Mesendoderm (in vitro differentiated cells): ENCODE measurements at regions not wholly inside any gene's neighbourhood (a gene's known extent, or its start where the extent isn't known, plus 50 kb on each side); places are given as distances from the start of the nearest gene placed in this dataset.

Experiments
- DNase-seq: peaks from one replicate; pipeline ENCODE4 v3.0.0; 2013
- H2AK5ac ChIP-seq: 2 replicates; pipeline ENCODE4 v1.6.1; 2013; ENCODE audit warnings: low read length, inconsistent platforms
- H2BK120ac ChIP-seq: 2 replicates; pipeline ENCODE4 v1.6.1; 2013; ENCODE audit warnings: low read depth, mild to moderate bottlenecking, low read length, moderate library complexity, mixed read lengths
- H2BK15ac ChIP-seq: replicated peaks from 2 replicates; pipeline ENCODE4 v1.6.1; 2013; ENCODE audit warnings: low read depth, mild to moderate bottlenecking, moderate library complexity
- H2BK5ac ChIP-seq: 2 replicates; pipeline ENCODE4 v1.6.1; 2013; ENCODE audit warnings: low read length, inconsistent platforms
- H3K18ac ChIP-seq: 2 replicates; pipeline ENCODE4 v1.6.1; 2013; ENCODE audit warnings: mild to moderate bottlenecking, low read length, mixed read lengths
- H3K23ac ChIP-seq: one replicate; pipeline ENCODE4 v1.6.1; 2013; ENCODE audit warnings: low read length
- H3K27ac ChIP-seq: 2 replicates; pipeline ENCODE4 v1.5.1; 2013; ENCODE audit warnings: low read depth, mild to moderate bottlenecking, inconsistent platforms, low read length, moderate library complexity
- H3K27me3 ChIP-seq: 2 replicates; pipeline ENCODE4 v1.6.1; 2013; ENCODE audit warnings: low read length, control low read depth, mild to moderate bottlenecking, inconsistent platforms; ENCODE audit not compliant: insufficient read depth, poor library complexity
- H3K36me3 ChIP-seq: 2 replicates; pipeline ENCODE4 v1.6.1; 2013; ENCODE audit warnings: low read length, inconsistent platforms; ENCODE audit not compliant: control insufficient read depth, insufficient read depth
- H3K4ac ChIP-seq: one replicate; pipeline ENCODE4 v1.6.1; 2013; ENCODE audit warnings: low read depth, mild to moderate bottlenecking, low read length, moderate library complexity
- H3K4me1 ChIP-seq: 2 replicates; pipeline ENCODE4 v1.6.1; 2013; ENCODE audit warnings: low read depth, low read length, inconsistent platforms; ENCODE audit not compliant: control insufficient read depth
- H3K4me2 ChIP-seq: 2 replicates; pipeline ENCODE4 v1.6.1; 2013; ENCODE audit warnings: low read length
- H3K4me3 ChIP-seq: 2 replicates; pipeline ENCODE4 v1.5.1; 2013; ENCODE audit warnings: mild to moderate bottlenecking, low read length
- H3K56ac ChIP-seq: one replicate; pipeline ENCODE4 v1.6.1; 2013; ENCODE audit warnings: low read length
- H3K79me1 ChIP-seq: 2 replicates; pipeline ENCODE4 v1.6.1; 2013; ENCODE audit warnings: low read length, inconsistent platforms
- H3K79me2 ChIP-seq: 2 replicates; pipeline ENCODE4 v1.6.1; 2013; ENCODE audit warnings: mild to moderate bottlenecking, low read length; ENCODE audit not compliant: control insufficient read depth, insufficient read depth
- H3K9ac ChIP-seq: 2 replicates; pipeline ENCODE4 v1.6.1; 2013; ENCODE audit warnings: low read length, inconsistent platforms
- H4K5ac ChIP-seq: one replicate; pipeline ENCODE4 v1.6.1; 2013; ENCODE audit warnings: low read length
- H4K8ac ChIP-seq: one replicate; pipeline ENCODE4 v1.6.1; 2013; ENCODE audit warnings: low read depth, mild to moderate bottlenecking, control low read depth, low read length, moderate library complexity
- WGBS: extraction: QIAGEN DNeasy Blood & Tissue Kit; methylation state at CpG from one replicate; pipeline ENCODE4 v1.1.7; 2013; ENCODE audit warnings: low lambda C conversion rate, missing lambda C conversion rate; ENCODE audit not compliant: insufficient coverage; ENCODE audit errors: extremely low coverage; 5-methylcytosine and 5-hydroxymethylcytosine counted together

DNA sequence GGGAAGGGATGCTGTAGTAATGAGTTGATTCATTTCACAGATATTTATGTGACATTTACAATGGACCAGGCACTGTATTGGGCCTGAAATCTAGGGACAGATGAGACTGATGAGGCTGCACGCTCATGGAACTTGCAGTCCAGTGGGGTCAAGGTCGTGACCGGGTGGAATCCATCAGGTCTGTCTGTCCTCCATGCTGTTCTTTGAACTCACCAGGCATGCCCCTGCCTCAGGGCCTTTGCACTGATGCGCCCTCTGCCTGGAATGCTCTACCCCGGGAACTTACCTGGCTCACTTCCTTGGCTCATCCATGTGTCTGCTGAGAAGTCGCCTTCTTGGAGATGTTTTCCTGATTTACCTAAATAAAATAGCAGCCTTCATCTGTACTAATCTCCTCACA, 200.1 kb downstream of the VRK1 start:
- Histone ChIP-seq H3K79me1 (no peaks in the 10 kb centered on the region), H4K5ac (no peak overlapping the region), H2BK15ac (no peak overlapping the region), H3K27ac (no peak overlapping the region), H2AK5ac (no peak overlapping the region), H3K9ac (no peak overlapping the region), H2BK120ac (no peak overlapping the region), H3K4me2 (no peak overlapping the region), H3K4me3 (no peak overlapping the region), H3K27me3 (no peaks in the 10 kb centered on the region), H3K36me3 (no peaks in the 10 kb centered on the region), H3K18ac (no peak overlapping the region), H3K23ac (no peak overlapping the region), H3K4me1 (no peaks in the 10 kb centered on the region), H3K4ac (no peak overlapping the region), H3K56ac (no peak overlapping the region), H2BK5ac (no peak overlapping the region), H3K79me2 (no peaks in the 10 kb centered on the region), H4K8ac (no peak overlapping the region)
- no CpG with 5 or more reads among the region's 6 CpGs for WGBS
- DNase-seq = no peak

DNA sequence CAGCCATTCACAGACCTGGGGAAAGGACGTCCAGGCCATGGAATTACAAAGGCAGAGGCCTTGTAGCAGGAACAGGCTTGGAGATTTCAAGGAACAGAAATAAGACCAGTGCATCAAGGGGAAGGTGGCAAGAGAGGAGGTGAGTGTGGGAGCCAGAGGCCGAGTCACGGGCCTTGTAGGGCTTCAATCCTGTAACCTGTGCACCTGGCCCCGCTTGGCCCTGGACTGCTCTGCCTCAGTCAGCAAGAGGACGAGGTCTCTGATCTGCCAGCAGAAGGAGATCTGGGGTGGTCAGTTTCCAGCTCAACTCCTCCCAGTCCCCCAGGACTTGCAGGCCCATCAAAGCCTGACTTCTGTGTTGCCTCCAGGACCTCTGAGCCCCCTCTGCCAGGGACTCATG, 200.8 kb downstream of the VRK1 start:
- Histone ChIP-seq H3K79me1 (no peaks in the 10 kb centered on the region), H3K36me3 (no peaks in the 10 kb centered on the region), H3K27me3 (no peaks in the 10 kb centered on the region), H4K8ac (no peak overlapping the region), H2BK120ac (no peak overlapping the region), H3K4ac (no peak overlapping the region), H2BK5ac (no peak overlapping the region), H2BK15ac (no peak overlapping the region), H3K18ac (no peak overlapping the region), H3K4me3 (no peak overlapping the region), H3K9ac (no peak overlapping the region), H3K79me2 (no peaks in the 10 kb centered on the region), H3K27ac (no peak overlapping the region), H3K4me2 (no peak overlapping the region), H3K23ac (no peak overlapping the region), H2AK5ac (no peak overlapping the region), H4K5ac (no peak overlapping the region), H3K4me1 (no peaks in the 10 kb centered on the region), H3K56ac (no peak overlapping the region)
- DNase-seq = no peak
- no CpG with 5 or more reads among the region's 5 CpGs for WGBS

DNA sequence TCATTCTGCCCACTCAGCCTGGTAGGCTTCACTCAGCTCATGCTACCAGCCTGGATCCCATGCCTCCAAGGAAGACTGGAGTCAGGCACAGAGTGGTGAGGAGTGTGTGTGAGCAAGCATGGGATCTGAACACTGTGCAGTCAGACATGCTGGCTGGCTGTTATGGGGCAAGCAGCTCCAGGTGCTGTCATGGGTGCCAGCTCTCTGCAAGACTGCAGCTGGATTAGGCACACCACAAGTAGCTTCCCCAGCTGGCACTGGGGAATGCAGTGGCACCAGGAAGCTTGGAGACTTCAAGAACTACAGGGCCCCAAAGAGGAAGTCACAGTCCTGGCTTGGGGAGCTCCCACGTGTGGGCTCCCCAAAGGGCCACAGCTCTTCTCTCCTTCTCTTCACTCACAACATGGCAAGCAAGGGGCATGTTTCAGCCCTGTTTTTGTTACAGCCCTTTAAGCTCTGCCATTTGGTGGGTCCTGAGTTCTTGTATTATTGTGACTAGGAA, 202.5 kb downstream of the VRK1 start:
- Histone ChIP-seq H3K36me3 (no peaks in the 10 kb centered on the region), H3K27me3 (no peaks in the 10 kb centered on the region), H2BK15ac (no peak overlapping the region), H3K4me2 (no peak overlapping the region), H3K9ac (no peak overlapping the region), H3K4ac (no peak overlapping the region), H3K79me1 (no peaks in the 10 kb centered on the region), H2BK120ac (no peak overlapping the region), H3K18ac (no peak overlapping the region), H2BK5ac (no peak overlapping the region), H3K4me3 (no peak overlapping the region), H3K27ac (no peak overlapping the region), H3K56ac (no peak overlapping the region), H3K4me1 (no peaks in the 10 kb centered on the region), H4K5ac (no peak overlapping the region), H4K8ac (no peak overlapping the region), H2AK5ac (no peak overlapping the region), H3K79me2 (no peaks in the 10 kb centered on the region), H3K23ac (no peak overlapping the region)
- DNase-seq = no peak
- no CpG with 5 or more reads among the region's 1 CpG for WGBS

DNA sequence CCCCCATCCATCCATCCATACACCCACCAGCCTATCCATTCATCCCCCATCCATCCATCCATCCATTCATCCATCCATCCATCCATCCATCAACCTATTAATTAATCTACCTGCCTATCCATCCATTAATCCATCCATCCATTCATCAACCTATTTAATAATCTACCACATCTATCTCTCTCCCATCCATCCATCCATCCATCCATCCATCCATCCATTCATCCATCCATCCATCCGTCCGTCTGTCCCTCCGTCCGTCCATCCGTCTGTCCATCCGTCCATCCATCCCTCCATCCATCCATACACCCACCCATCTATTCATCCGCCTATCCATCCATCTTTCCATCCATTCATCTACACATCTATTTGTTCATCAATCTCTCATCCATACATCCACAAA, 205.3 kb downstream of the VRK1 start:
- no peaks in the 10 kb centered on the region for H3K4me1 ChIP-seq
- H2BK15ac ChIP-seq = no peak overlapping the region
- no peak overlapping the region for H3K4ac ChIP-seq
- H3K4me2 ChIP-seq = no peak overlapping the region
- H3K18ac ChIP-seq = no peak overlapping the region
- no peak overlapping the region for H3K56ac ChIP-seq
- H3K79me2 ChIP-seq = no peaks in the 10 kb centered on the region
- H3K27me3 ChIP-seq = no peaks in the 10 kb centered on the region
- no peak for DNase-seq
- WGBS = 100% methylated on average over 4 of the region's 7 CpGs
- no peak overlapping the region for H3K27ac ChIP-seq
- H3K4me3 ChIP-seq = no peak overlapping the region
- no peak overlapping the region for H3K23ac ChIP-seq
- no peaks in the 10 kb centered on the region for H3K79me1 ChIP-seq
- no peak overlapping the region for H4K5ac ChIP-seq
- H3K9ac ChIP-seq = no peak overlapping the region
- no peak overlapping the region for H2BK5ac ChIP-seq
- H2AK5ac ChIP-seq = no peak overlapping the region
- H2BK120ac ChIP-seq = no peak overlapping the region
- H4K8ac ChIP-seq = no peak overlapping the region
- H3K36me3 ChIP-seq = no peaks in the 10 kb centered on the region

DNA sequence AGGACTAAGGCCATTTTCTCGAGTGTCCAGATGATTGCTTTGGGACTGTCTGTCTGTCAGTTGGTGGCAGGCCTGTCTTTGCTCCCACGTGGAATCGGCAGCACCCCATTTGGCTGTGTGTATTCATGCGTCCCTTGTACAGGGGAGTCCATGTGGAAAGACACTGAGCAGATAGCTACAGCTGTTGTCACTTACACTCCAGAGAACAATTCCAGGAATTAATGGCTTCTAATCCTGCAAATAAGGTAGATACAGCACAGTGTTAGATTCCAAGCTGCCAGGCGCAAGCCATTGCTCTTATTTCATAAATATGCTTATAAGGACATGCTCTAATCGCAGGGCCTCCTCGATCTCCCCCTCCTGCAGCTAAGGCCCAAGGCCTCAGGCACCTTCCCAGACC, 208.8 kb downstream of the VRK1 start:
- no peak for DNase-seq
- no peaks in the 10 kb centered on the region for H3K79me2 ChIP-seq
- H2AK5ac ChIP-seq = no peak overlapping the region
- no peak overlapping the region for H3K56ac ChIP-seq
- no peak overlapping the region for H3K9ac ChIP-seq
- no peak overlapping the region for H2BK15ac ChIP-seq
- H3K23ac ChIP-seq = no peak overlapping the region
- H3K4me1 ChIP-seq = no peaks in the 10 kb centered on the region
- H3K4me3 ChIP-seq = no peak overlapping the region
- H3K79me1 ChIP-seq = no peaks in the 10 kb centered on the region
- H3K36me3 ChIP-seq = no peaks in the 10 kb centered on the region
- no peak overlapping the region for H3K27ac ChIP-seq
- no peak overlapping the region for H2BK120ac ChIP-seq
- no peak overlapping the region for H3K4me2 ChIP-seq
- H2BK5ac ChIP-seq = no peak overlapping the region
- WGBS = no CpG with 5 or more reads among the region's 7 CpGs
- H3K27me3 ChIP-seq = no peaks in the 10 kb centered on the region
- H3K18ac ChIP-seq = no peak overlapping the region
- no peak overlapping the region for H3K4ac ChIP-seq
- H4K8ac ChIP-seq = no peak overlapping the region
- no peak overlapping the region for H4K5ac ChIP-seq

DNA sequence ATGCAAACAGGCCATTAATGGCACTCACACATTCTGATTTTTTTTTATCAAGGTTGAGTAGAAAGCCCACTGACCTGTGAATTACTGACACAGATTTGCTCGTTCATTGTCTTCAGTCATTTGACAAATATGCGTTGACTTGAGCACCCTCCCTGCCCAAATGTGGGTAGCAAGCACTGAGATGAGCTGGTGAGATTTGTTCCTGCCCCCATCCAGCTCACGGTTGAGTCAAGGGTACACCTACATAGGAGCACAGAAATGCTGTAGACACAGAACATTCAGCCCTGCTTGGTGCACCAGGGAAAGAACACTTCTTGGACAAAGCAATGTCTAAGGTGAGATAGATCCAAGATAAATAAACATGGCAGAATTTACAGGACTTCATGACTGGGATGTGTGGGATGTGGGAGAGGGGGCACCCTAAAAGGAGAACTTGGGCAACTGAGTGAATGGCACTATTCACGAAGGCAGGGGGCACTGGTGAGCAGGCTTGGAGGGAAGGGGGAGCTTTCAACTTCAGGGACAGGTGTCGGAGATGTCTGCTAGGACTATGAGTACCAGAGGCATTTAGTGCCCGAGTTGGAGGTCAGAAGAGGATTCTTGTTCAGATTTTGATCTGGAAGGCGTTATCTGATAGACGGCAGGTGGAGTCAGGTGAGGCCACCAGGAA, 213.4 kb downstream of the VRK1 start:
- no peak overlapping the region for H2AK5ac ChIP-seq
- no CpG with 5 or more reads among the region's 8 CpGs for WGBS
- H4K8ac ChIP-seq = no peak overlapping the region
- no peak overlapping the region for H2BK15ac ChIP-seq
- no peak overlapping the region for H2BK120ac ChIP-seq
- DNase-seq = no peak
- no peak overlapping the region for H3K9ac ChIP-seq
- H4K5ac ChIP-seq = no peak overlapping the region
- H3K79me2 ChIP-seq = no peaks in the 10 kb centered on the region
- H3K56ac ChIP-seq = no peak overlapping the region
- no peak overlapping the region for H3K4me2 ChIP-seq
- H2BK5ac ChIP-seq = no peak overlapping the region
- H3K23ac ChIP-seq = no peak overlapping the region
- no peak overlapping the region for H3K27ac ChIP-seq
- H3K18ac ChIP-seq = no peak overlapping the region
- H3K36me3 ChIP-seq = no peaks in the 10 kb centered on the region
- H3K4me3 ChIP-seq = no peak overlapping the region
- H3K27me3 ChIP-seq = no peaks in the 10 kb centered on the region
- H3K4ac ChIP-seq = no peak overlapping the region
- H3K79me1 ChIP-seq = no peaks in the 10 kb centered on the region
- no peaks in the 10 kb centered on the region for H3K4me1 ChIP-seq
